Inferior parietal cortex (tissue), 1 donor: ENCODE measurements at regions not wholly inside any gene's neighbourhood (a gene's known extent, or its start where the extent isn't known, plus 50 kb on each side); places are given as distances from the start of the nearest gene placed in this dataset.
"Not testable (repeated sequence)": the region's sequence is repeated elsewhere in the genome, so short reads cannot be mapped to it uniquely, and the experiment has no call there.

Source experiments
- DNase-seq: peaks from one replicate; pipeline ENCODE4 v3.0.0-alpha.2; 2016; ENCODE audit errors: extremely low spot score

DNA sequence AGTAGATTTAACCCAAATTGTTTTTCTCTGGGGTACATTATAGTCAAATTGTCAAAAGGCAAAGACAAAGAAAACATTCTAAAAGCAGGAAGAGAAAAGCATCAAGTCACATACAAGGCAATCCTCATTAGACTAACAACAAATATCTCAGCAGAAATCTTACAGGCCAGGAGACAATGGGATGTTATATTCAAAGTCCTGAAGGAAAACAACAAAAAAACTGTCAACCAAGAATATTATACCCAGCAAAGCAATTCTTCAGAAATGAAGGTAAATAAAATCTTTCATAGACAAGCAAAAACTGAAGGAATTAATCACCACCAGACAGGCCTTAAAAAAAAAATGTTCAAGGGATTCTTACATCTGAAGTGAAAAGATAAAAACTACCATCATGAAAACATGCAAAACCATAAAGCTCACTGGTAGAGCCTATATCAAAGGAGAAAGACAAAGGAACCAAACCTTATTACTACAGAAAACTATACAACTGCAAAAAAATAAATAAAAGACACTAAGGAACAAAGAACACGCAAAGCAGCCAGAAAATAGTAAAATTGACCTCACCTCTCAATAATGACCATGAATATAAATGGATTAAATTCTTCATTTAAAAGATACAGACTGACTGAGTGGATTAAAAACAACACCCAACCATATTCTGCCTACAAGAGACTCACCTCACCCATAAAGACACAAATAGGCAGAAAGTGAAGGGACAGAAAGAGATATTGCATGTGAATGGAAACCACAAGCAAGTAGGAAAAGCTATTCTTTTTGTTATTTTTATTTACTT is 113.8 kb upstream of the ZC3H11B start:
- DNase-seq: no peak

DNA sequence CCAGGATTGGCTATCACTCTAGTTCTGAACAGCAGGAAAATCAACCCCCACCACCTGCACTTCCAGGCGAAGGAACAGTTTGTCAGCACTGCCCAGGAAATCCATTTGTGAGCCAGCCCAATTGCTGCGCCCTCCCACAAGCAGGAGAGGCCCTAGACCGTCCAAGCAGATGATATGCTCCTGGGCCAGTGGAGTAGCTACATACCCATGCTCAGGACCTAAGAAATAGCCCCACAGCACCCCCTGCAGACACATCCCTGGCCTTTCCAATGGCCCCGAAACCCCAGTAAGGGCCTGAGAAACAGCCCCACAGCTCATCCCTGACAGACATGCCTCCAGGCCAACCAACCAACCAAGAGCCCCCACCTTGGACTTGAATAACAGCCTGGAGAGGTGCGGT is 111.5 kb upstream of the ZC3H11B start:
- no peak for DNase-seq

DNA sequence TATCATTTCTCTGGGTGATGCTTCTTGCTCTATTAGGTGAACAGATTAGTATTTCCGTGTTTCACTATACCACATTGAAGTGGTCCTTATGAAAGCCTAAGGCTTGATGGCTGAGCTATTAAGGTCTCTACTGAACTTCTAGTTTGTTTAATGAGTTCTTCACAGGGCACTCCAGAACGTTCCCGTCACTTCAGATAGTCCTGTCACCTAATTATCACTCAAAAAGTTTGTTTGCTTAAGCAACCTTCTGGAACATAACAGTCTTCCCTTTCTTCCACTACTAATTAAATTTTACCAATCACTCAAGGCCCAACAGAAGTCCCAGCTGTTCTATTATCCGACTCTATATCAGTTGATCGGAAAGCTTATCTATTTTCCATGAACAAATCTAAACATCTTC is 104.6 kb upstream of the ZC3H11B start:
- DNase-seq: no peak

DNA sequence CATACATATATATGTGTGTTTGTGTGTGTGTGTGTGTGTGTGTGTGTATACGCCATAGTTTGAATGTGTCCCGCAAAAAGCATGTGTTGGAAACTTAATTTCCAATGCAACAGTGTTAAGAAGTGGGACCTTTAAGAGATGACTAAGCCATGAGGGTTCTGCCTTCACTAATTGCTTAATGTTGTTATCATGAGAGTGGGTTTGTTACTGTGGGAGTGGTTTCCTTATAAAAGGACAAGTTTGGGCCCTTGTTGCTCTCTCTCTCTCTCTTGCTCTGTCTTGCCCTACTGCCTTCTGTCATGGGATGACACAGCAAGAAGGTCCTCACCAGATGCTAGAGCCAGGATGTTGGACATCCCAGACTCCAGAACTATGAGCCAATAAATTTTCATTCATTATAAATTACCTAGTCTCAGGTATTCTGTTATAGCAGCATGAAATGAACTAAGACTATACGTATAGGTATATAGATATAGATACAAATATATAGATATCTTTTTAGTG is 103.8 kb upstream of the ZC3H11B start:
- no peak for DNase-seq

DNA sequence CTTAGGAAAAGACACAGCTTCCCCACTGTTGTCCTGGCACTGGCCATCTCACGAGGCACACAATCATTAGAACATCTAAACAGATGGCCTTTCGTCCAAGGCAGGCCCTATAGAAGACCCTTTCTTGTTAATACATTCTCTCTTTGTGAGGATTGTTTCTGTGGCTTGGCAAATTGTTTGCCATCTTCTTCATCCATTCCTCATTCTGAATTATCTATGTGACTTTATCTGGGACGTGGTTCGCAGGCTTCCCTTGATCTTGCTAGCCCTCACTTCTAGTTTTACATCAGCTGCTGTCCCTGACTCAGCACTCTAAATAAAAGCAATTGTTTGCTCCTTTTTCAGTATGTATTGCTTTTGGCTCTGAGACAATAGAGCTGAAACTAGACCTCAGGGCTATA is 101.1 kb upstream of the ZC3H11B start:
- DNase-seq: no peak

DNA sequence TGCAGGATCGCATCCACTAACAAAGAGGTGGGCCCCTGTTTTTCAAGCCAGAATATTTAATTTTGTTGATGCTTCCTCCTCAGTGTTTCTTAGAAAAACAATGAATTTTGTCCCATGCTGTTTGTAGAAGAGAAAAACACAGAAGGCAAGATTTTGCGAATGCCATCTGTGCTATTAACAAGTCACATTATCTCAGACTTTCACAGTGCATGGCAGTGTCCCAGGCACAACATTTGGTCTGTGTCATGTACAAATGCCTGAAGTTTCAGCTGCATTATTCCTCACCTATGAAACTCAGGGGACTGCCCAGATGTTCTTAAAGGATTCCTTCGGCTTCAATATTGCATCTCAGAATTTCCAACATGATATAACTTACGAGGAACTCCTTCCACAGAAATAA is 99.6 kb upstream of the ZC3H11B start:
- DNase-seq: no peak

DNA sequence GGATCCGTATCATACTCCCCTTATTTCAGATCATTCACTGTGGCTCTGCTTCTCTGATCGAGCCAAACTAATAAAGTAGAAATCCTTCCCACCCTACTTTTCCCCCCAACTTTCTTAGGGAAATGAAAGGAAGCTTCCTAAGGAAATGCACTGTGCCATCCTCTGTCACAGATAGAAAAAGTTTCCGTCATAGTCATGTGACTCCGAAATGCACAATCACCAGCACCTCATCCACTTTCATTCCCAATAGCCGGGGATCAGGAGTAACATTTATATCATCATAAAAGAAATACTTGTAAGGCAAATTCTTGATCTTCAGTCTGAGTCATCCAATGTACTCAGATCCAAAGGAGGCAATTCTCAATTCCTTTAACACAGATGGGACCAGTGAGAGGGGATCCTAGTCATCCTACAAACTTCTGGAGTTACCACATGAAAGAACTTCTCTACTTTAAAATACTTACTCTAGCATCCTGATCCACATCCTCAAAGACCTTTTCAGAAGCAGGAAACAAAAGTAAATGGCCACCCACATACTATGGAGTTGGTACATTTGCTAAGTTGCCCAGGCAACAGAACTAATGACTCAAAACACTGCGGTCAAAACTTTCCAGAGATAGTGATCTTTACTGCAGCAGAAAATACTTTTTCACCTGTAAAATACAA is 97.8 kb upstream of the ZC3H11B start:
- no peak for DNase-seq

DNA sequence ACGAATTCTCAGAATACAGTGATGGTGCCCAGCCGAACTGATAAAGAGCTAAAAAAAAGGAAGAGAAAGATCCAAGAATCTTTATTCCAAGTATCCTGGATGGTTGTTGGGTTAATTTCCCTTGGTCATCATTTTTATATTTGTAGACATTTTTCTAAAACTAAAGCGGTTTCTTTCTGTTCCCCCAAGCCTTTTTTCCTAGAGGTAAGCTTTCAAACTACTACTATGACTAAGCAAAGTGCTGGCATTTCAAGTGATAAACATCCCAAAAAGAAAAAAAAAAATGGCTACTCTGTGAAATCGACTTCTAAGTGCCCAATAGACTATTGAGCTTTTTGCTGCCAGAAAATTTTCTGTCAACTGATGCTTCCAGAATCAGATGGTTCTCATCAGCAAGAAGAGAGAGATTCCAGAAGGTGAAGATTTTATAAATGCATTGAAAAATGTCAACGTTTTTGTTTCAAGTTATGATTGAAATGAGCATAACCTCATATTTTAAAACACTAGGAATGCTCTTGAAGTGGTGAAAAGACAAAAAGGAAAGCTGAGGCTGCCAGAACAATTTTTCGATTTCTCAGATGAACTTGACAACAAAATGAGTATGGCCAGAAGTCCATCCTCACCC is 96.1 kb upstream of the ZC3H11B start:
- DNase-seq: no peak

DNA sequence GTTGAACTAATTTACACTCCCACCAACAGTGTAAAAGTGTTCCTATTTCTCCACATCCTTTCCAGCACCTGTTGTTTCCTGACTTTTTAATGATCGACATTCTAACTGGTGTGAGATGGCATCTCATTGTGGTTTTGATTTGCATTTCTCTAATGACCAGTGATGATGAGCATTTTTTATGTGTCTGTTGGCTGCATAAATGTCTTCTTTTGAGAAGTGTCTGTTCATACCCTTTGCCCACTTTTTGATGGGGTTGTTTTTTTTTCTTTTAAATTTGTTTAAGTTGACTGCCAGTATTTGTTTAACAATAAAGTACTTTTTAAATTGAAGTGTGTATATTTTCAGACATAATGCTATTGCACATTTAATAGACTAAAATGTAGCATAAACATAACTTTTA is 95.0 kb upstream of the ZC3H11B start:
- DNase-seq: not testable (repeated sequence)

DNA sequence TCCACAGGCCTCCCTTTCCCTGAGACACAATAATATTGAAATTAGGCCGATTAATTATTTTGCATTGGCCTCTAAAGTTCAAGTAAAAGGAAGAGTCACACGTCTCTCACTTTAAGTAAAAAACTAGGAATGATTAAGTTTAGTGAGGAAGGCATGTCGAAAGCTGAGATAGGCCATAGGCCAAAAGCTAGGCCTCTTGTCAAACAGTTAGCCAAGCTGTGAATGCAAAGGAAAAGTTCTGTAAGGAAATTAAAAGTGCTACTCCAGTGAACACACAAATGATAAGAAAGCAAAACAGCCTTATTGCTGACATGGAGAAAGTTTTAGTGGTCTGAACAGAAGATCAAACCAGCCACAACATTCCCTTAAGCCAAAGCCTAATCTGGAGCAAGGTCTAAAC is 91.4 kb upstream of the ZC3H11B start:
- DNase-seq: not testable (repeated sequence)

DNA sequence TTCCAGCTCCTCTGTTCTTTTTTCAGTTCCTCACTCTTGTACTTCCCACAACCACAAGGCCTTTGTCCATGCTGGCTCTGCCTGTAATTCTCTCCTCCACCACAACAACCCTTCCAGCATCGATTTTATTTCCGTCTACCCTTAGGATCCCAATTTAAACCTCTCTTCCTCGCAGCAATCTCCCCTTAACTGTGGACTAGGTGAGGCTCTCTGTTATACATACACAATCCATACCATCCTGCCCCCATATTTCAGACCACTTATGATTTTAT is 90.4 kb upstream of the ZC3H11B start:
- DNase-seq: no peak

DNA sequence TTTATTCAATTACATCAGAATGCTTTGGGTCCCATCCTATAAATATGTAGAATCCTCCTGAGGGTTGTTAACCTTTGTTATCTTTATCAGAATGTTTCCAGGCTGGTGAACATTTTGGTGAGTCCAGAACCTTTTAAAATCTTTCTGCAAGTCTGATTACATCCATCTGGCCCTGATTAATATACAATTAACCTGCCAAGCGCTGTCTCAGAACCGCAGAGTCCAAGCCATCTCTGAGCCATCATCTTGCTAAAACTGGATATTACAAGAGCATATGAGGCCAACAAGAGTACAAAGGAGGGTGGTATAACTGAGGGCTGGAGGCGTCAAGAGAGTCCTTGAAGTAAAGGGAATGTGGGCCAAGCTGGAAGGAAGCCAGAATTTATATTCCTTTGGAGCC is 88.6 kb upstream of the ZC3H11B start:
- no peak for DNase-seq

DNA sequence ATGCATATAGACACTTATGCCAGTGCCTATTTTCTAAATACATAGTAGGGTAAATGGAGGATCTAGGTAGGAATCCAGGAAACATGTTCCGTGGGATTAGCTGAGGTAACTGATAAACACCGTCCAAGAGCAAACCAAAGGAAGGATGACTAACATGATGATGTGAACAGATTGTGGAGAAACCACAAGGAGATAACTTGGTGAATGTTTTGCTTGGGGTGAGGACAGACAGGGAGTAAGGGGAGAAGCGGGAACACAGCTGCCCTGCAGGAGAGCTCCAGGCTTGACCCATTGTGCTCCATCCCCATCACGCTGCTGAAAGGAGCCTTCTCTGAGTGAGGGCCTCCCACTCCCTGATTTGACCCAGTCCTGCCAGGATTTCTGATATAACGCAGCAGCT is 87.0 kb upstream of the ZC3H11B start:
- no peak for DNase-seq

DNA sequence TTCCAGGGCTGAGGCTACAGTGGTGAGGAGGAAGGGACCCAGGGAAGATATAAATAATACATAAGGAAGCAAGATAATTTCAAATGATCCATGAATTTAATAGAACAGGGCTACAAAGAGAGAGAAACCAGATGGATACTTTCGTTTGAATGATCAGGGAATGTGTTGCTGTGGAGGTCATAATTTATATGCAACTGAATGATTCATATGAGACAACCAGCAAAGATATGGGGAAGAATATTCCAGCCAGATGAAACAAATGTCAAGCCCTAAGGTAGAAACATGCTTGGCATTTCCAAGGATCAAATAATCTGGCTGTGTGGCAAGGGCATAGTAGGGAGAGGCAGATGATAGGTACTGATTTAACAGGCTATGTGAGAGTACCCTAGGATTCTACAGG is 84.8 kb upstream of the ZC3H11B start:
- DNase-seq: no peak

DNA sequence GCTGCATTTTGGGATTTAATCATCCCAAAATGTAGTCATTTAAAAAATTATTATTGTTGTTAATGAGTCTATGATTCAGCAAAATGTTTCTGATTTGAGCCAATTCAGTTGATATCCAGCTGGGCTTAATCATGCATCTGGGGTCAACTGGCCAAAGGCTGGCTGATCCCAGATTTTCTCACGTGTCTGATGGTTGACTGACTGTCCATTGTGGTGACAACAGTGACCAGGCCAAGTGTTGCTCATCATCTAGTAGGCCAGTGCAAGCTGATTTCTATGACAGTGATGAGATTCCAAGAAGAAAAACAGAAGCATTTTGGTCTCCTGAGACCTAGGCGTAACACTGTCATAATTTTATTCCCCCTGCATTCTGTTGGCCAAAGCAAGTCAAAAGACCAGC is 80.1 kb upstream of the ZC3H11B start:
- no peak for DNase-seq

DNA sequence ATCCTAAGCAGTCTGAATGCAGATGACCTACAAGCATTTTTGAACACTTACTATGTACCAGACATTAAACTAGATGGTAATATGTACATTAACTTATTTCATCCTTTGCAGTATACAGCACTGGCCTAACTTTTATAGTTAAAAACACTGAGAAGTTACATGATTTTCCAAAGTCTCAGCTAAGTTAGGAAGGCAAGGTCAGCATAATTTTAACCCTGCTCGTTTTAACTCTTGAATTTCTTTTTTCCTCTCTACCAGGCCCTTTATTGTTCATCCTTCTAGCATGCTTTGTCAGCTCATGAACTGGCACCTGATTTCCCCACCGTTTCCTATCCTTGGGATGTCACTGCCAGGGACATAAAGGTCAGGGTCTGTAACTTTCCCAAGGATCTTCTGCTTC is 76.9 kb upstream of the ZC3H11B start:
- DNase-seq: no peak

DNA sequence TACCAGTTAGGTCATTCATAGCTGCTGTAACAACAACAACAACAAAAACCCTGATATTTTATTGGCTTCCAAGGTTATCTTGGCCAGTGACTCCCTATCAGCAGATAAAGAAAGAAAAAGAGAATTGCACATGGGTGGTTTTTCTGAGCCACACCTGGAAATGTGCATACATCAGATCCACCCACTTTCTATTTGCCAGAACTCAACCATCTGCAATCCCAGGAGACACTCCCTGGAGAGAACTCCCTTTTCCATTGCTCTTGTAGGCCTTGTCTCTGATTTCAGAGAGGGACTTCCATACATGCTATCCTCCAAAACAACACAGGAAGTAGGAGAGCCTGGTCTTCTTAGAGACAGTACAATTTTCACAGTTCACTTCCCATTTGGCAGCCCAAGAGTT is 74.9 kb upstream of the ZC3H11B start:
- no peak for DNase-seq

DNA sequence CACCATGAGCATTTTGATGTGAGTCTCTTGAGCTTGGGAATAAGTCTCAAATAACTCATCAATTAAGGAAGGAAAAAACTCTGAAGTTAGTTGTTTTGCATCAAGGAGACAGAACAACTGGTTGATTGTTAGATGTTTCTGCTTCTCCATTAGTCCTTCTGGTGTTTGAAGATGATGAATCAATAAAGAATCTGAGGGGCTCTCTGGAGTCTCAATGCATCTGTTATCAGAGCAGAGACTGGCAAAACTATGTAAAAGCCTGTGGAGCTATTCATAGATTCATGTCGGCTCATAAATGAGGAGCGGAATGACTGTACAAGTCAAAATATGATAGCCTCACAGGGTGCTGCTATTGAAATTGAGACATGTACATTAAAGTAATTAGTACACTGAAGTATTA is 73.3 kb upstream of the ZC3H11B start:
- no peak for DNase-seq

DNA sequence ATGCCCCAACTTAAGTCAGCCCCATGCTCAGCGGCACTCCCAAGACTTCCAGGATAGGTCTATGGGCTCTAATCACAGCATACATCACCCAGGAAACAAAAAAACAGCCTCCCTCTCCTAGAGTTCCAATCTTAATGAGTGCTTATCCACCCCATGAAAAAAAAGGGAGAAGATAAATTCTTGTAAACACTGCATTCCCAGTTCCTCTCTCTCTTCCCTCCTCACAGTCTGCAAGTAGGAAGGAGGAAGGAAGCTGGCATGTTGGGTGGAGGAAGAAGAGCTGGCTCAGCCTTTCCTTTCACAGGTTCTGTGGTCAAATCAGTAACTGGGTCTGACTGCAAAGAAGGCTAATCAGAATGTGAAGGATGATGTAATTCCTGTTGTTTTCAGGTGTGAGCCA is 69.9 kb upstream of the ZC3H11B start:
- no peak for DNase-seq

DNA sequence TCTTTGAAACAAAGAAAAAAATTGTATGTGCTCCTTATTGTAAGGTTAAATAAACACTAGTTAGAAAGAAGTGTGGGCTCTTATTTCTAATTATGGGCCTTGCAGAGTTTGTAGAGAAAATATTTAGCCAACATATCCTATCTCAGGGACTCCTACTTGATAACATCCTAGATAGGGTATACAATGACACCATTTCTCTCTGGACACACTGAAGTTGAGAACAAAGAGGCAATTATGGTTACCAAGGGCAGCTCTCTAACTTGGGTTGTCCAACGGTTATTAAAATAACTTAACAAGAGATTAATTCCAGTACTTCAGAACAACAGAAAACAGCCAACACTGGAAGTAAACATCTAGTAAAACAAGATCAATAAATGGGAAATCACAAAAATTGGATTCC is 69.0 kb upstream of the ZC3H11B start:
- no peak for DNase-seq

DNA sequence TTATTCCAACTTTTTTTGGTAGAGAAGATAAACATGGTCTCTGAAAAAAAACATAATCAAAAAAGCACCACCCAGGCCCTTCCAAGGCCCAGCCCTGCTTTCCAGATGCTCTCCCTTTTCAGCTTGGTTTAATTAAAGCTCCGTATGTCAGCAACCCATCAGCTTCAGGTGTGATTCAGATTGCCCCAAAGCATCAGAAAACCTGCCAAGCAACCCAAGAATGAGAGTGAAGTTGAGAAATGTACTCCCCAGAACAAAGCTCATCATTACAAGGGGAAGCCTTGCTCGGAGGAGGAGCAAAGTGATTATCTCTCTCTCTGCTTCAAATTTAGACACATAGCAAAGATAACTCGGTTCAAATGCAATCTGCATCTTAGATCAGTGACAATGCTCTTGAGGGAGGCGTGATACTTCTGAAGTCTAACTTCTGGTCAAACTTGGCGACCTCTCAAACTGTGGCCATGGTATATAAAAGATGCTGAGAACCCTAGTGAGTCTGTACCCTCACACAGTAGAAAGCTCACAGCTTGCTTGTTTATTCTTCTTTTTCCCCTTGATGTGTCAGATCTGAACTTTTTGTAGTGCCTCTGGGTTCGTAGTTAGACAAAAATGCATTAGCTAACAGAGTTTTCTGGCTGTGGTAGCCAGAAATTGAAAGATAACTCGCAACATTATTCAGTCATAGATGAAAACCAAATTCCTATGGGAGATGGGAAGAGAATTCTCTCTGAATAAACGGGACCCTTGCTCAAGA is 63.3 kb upstream of the ZC3H11B start:
- DNase-seq: no peak

DNA sequence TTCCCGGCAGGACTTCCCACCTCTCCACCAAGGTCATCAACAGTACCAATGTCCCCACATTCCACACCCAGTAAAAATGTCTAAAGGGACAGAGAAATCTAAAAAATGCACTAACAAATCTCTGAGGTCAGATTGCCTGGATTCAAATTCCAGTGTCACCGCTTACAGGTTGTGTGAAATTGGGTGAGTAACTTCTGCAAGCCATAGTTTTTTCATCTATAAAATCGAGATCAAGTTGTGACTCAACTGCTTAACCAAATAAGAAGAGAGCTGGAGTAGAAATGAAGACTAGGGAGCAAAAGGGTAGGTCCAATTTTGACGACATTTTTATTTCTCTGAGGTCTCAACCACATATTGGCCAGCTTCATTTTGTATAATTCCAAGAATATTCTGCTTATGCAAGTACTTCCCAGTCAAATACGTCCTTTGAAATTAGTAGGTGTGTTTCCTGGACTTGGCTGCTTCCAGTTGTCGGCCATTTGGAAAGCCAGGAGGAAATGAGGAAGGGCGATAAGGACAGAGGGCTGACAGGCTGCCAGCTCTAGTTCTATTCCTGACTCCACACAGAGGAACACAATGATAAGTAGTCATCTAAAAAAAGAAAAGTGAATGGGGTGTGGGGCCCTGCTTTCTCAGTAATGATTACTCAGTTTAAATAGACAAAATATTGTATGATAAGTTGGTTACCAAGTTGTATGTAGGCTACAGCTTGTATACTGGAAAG is 57.7 kb upstream of the ZC3H11B start:
- DNase-seq: no peak
